Omental fat pad (tissue), 3 donors: ENCODE measurements at regions not wholly inside any gene's neighbourhood (a gene's known extent, or its start where the extent isn't known, plus 50 kb on each side); places are given as distances from the start of the nearest gene placed in this dataset.

ENCODE experiments used
- ATAC-seq: fragments of 150-250 bp; one replicate; pipeline ENCODE4 v1.9.1; 2016; ENCODE audit warnings: mild to moderate bottlenecking, moderate library complexity; ENCODE audit not compliant: low FRiP score
- DNase-seq: peaks from one replicate; pipeline ENCODE4 v3.0.0-alpha.2; 2019; ENCODE audit warnings: low spot score
- TF ChIP-seq, protein P1 (sequence below), 3 donors: fragments of 450-650 bp; IDR thresholded peaks; one replicate each; pipeline ENCODE4 v1.5.1; 2016 to 2017; ENCODE audit warnings: antibody characterized with exemption in 3 of 3, mild to moderate bottlenecking in 3 of 3, moderate library complexity in 2 of 3

DNA sequence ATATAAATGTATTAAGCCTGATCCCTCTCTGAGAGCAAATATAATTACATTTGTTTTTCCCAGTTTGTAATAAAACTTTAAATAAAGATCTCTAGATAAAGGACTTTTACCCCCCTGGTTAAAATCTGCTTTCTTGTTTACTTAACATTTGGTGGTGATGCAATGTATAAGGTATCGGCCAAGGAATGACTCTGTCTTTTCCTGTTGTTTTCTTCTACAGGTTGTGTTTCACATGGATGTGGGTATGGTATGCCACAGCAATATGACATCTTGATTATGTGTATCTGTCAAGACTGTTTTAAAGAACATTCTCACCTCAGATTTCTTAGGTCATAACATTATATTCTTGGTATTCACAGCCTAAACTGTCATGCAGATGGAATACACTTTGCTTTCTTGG is 210.6 kb upstream of the NOVA1 start:
- TF ChIP-seq, protein P1, sequence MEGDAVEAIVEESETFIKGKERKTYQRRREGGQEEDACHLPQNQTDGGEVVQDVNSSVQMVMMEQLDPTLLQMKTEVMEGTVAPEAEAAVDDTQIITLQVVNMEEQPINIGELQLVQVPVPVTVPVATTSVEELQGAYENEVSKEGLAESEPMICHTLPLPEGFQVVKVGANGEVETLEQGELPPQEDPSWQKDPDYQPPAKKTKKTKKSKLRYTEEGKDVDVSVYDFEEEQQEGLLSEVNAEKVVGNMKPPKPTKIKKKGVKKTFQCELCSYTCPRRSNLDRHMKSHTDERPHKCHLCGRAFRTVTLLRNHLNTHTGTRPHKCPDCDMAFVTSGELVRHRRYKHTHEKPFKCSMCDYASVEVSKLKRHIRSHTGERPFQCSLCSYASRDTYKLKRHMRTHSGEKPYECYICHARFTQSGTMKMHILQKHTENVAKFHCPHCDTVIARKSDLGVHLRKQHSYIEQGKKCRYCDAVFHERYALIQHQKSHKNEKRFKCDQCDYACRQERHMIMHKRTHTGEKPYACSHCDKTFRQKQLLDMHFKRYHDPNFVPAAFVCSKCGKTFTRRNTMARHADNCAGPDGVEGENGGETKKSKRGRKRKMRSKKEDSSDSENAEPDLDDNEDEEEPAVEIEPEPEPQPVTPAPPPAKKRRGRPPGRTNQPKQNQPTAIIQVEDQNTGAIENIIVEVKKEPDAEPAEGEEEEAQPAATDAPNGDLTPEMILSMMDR (IDR thresholded peaks at IDR 0.05), result no peak
- DNase-seq (no peak), ATAC-seq (no peak)

DNA sequence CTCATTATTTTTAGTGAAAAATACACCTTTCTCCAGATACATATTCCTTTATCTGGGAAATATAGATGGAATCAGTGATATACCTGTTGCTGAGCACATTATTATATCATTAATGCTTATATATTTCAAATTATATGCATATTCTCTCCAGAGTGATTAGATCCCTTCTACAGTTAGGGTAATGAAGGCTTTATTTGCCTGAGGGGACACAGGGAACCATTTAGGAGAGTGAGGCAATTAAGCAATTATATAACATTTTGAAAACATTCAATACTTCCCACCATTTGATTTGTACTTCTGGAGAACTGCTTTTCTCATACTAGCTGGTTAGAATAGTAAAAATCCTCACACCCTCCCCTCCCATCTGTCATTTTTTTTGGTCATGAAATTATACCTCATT is 212.8 kb upstream of the NOVA1 start:
- TF ChIP-seq, protein P1 (IDR thresholded peaks at IDR 0.05), result no peak
- DNase-seq (no peak), ATAC-seq (no peak)

DNA sequence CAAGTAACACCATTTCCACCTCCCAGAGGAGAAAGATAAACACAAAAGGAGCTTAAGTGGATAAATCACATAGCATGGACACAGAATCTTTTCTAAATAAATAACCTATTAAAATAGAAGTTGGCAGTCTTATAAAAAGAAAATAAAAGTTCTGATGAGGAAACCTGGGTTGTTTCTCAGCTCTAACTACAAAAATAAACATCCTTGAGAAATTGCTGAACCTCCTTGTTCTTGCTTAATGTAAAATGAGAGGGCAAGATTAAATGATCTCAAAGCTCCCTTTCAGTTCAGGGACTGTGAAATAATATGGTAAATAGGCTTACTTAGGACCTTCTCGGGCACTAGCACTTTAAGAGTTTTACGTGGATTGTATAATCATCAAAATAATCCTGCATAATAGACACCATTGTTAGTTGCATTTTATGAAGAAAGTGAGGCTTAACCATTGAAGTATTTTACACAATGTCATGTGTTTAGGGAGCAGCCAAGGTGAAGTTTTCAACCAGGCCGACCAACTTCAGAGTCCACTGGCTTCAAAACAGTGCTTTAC is 214.0 kb upstream of the NOVA1 start:
- no peak for ATAC-seq
- TF ChIP-seq, protein P1 (IDR thresholded peaks at IDR 0.05), result no peak

DNA sequence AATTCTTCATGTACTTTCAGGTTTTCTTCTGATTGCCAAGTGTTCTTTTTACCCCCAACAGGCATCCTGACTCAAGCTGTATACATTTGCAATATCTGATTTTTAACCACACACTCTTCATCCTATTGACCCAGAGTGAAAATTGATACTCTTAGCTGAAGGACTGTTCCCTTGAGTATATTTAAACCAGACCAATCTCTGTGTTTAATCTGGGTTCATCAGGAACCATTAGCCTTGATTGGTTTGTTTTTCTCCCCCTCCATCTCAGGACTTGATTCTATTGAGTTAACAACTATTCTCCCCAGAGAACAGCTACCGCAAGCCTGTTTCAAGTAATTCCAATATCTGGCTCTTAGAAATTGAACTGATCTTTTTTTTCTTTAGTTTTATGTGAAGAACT is 222.3 kb upstream of the NOVA1 start:
- TF ChIP-seq, protein P1 (IDR thresholded peaks at IDR 0.05), result no peak
- DNase-seq, result no peak

More for the DNA sequence above, 214.0 kb upstream of the NOVA1 start:
- no peak for DNase-seq

DNA sequence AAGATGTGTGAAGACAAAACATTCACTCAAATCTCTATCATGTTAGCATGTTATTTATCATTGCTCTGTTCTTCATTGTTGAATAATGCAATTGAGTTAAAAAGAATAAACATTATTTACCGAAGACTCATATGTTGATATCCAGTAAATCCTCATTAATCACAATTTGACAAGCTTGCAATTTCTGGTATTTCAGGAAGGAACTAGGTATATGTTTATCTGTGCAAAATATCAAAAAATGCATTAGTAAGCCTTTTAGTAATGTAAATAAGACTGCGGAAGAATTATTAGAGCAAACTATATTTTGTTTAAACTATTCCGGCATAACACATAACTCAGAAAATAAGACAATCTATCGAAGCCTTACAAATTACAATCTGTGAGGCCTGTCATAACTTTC is 222.7 kb upstream of the NOVA1 start:
- TF ChIP-seq, protein P1 (IDR thresholded peaks at IDR 0.05), result no peak
- ATAC-seq, result no peak
- DNase-seq, result no peak

More for the DNA sequence above, 222.3 kb upstream of the NOVA1 start:
- no peak for ATAC-seq

DNA sequence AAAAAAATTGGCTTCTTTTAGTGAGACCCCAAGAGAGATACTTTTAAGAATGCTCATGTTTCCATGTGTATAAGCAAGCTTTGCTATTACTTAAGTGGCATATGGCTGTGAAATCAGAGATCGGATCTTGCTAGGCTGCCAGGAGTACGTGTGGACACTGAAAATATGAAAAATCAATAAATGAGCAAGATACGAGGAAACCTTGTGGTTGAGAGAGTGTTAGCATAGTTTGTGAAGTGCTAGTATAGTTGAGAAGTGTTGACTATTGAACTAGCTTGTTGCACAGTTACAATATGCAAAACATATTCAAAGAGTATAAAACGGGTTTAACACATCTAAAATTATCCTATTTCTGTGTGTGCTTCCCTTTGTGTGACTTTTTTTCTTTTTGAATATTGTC is 230.9 kb upstream of the NOVA1 start:
- no peak for ATAC-seq
- TF ChIP-seq, protein P1 (IDR thresholded peaks at IDR 0.05), result no peak

DNA sequence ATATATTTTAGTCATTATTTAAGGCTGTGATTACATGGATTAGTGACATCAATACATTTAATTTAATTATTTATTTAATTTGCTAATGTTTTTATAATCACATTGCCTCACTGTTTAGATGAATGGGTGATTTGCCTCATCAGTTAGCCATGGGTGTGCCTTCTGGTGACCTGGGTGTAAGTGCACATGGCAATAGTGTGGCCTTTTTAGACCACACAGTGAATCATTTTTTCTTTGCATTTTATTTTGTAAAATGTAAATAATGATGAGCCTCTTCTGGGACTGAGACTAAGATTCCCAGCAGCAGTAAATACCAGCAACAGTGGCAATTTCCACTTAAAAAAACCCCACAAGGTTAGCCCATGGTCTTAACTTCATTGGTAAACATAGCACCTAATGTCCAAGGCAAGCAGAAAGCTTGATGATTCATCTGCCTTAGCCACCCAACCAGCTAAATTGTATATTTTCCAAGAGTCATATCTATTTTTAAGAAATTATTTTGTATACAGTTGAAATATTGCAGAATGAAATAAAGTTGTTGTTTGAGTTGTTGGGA is 235.9 kb upstream of the NOVA1 start:
- TF ChIP-seq, protein P1 (IDR thresholded peaks at IDR 0.05), result no peak
- no peak for ATAC-seq
- DNase-seq, result no peak

More for the DNA sequence above, 230.9 kb upstream of the NOVA1 start:
- DNase-seq, result no peak
